Spinal cord (tissue), 9 donors: ENCODE measurements at regions not wholly inside any gene's neighbourhood (a gene's known extent, or its start where the extent isn't known, plus 50 kb on each side); places are given as distances from the start of the nearest gene placed in this dataset.

Source experiments
- DNase-seq, 6 donors: peaks; one replicate each; pipeline versions ENCODE4 v3.0.0 to v3.0.0-alpha.2; 2013 to 2015; ENCODE audit warnings: low spot score in 6 of 6, low read depth in 4 of 6
- H3K27ac ChIP-seq: one replicate; pipeline ENCODE4 v1.5.1; 2013; ENCODE audit warnings: low read depth, low read length, control low read depth
- H3K27me3 ChIP-seq: one replicate; pipeline ENCODE4 v1.6.1; 2013; ENCODE audit warnings: low read length; ENCODE audit not compliant: control insufficient read depth, insufficient read depth
- H3K36me3 ChIP-seq: one replicate; pipeline ENCODE4 v1.6.1; 2013; ENCODE audit warnings: low read length; ENCODE audit not compliant: control insufficient read depth, insufficient read depth
- H3K4me1 ChIP-seq: one replicate; pipeline ENCODE4 v1.6.1; 2013; ENCODE audit warnings: low read length; ENCODE audit not compliant: control insufficient read depth, insufficient read depth
- H3K4me3 ChIP-seq: one replicate; pipeline ENCODE4 v1.5.1; 2013; ENCODE audit warnings: low read depth, low read length, control low read depth
- H3K9me3 ChIP-seq: one replicate; pipeline ENCODE4 v1.6.1; 2013; ENCODE audit warnings: low read length; ENCODE audit not compliant: control insufficient read depth, insufficient read depth
- WGBS: methylation state at CpG from one replicate; pipeline ENCODE4 v1.1.5; 2013; ENCODE audit warnings: missing lambda C conversion rate; ENCODE audit not compliant: insufficient coverage; 5-methylcytosine and 5-hydroxymethylcytosine counted together
- donor health status: healthy.

GRCh38 chr12:115451780-115452736 lies 768.1 kb upstream of the TBX3 start:
- Histone ChIP-seq H3K4me3 (peak overlapping the region; percentile 19), H3K9me3 (no peaks in the 10 kb centered on the region), H3K27me3 (peaks cover 4% of the 10 kb centered on the region), H3K27ac (no peak overlapping the region), H3K4me1 (peaks cover 11% of the 10 kb centered on the region), H3K36me3 (no peaks in the 10 kb centered on the region)
- 1% methylated on average over 64 of the region's 83 CpGs for WGBS
- DNase-seq, result peak in 5 of 6 donors; percentile 24 to 88 (median 38)

GRCh38 chr12:115451151-115451779 lies 767.3 kb upstream of the TBX3 start:
- H3K27ac ChIP-seq, result no peak overlapping the region

GRCh38 chr12:115450710-115451109 lies 766.7 kb upstream of the TBX3 start:
- no peak for DNase-seq
- WGBS, result 86% methylated on average over 8 of the region's 8 CpGs
- H3K27me3 ChIP-seq, result peaks cover 4% of the 10 kb centered on the region
- no peaks in the 10 kb centered on the region for H3K9me3 ChIP-seq
- no peak overlapping the region for H3K27ac ChIP-seq
- no peaks in the 10 kb centered on the region for H3K36me3 ChIP-seq
- peaks cover 11% of the 10 kb centered on the region for H3K4me1 ChIP-seq
- no peak overlapping the region for H3K4me3 ChIP-seq

More at GRCh38 chr12:115451151-115451779, 767.3 kb upstream of the TBX3 start:
- H3K36me3 ChIP-seq, result no peaks in the 10 kb centered on the region
- H3K27me3 ChIP-seq, result peaks cover 4% of the 10 kb centered on the region
- 46% methylated on average over 10 of the region's 12 CpGs for WGBS
- peak in 2 of 6 donors; percentile 31 to 52 for DNase-seq
- peaks cover 11% of the 10 kb centered on the region for H3K4me1 ChIP-seq
- no peaks in the 10 kb centered on the region for H3K9me3 ChIP-seq
- H3K4me3 ChIP-seq, result peak overlapping the region; percentile 19

GRCh38 chr12:115450017-115450416 lies 766.0 kb upstream of the TBX3 start:
- Histone ChIP-seq H3K4me1 (peaks cover 11% of the 10 kb centered on the region), H3K36me3 (no peaks in the 10 kb centered on the region), H3K27ac (no peak overlapping the region), H3K4me3 (no peak overlapping the region), H3K27me3 (peaks cover 4% of the 10 kb centered on the region), H3K9me3 (no peaks in the 10 kb centered on the region)
- DNase-seq, result no peak
- WGBS, result 63% methylated on average over 1 of the region's 3 CpGs

GRCh38 chr12:115449526-115449925 lies 765.6 kb upstream of the TBX3 start:
- H3K9me3 ChIP-seq, result no peaks in the 10 kb centered on the region
- 93% methylated on average over 2 of the region's 5 CpGs for WGBS
- peaks cover 4% of the 10 kb centered on the region for H3K27me3 ChIP-seq
- H3K4me3 ChIP-seq, result no peak overlapping the region
- no peak for DNase-seq
- H3K36me3 ChIP-seq, result no peaks in the 10 kb centered on the region
- peaks cover 11% of the 10 kb centered on the region for H3K4me1 ChIP-seq
- no peak overlapping the region for H3K27ac ChIP-seq

GRCh38 chr12:115444346-115444745 lies 760.4 kb upstream of the TBX3 start:
- WGBS, result no CpG with 5 or more reads among the region's 1 CpG
- Histone ChIP-seq H3K36me3 (no peaks in the 10 kb centered on the region), H3K27ac (no peak overlapping the region), H3K27me3 (no peaks in the 10 kb centered on the region), H3K9me3 (no peaks in the 10 kb centered on the region), H3K4me3 (no peak overlapping the region), H3K4me1 (no peaks in the 10 kb centered on the region)
- no peak for DNase-seq

GRCh38 chr12:115443351-115443938 lies 759.5 kb upstream of the TBX3 start:
- WGBS, result 85% methylated on average over 3 of the region's 4 CpGs
- Histone ChIP-seq H3K4me1 (no peaks in the 10 kb centered on the region), H3K27ac (no peak overlapping the region), H3K36me3 (no peaks in the 10 kb centered on the region), H3K27me3 (no peaks in the 10 kb centered on the region), H3K9me3 (no peaks in the 10 kb centered on the region), H3K4me3 (no peak overlapping the region)
- no peak for DNase-seq

GRCh38 chr12:115440438-115440837 lies 756.5 kb upstream of the TBX3 start:
- DNase-seq, result no peak
- WGBS, result 66% methylated on average over 2 of the region's 3 CpGs

GRCh38 chr12:115439008-115439601 lies 755.1 kb upstream of the TBX3 start:
- Histone ChIP-seq H3K9me3 (no peaks in the 10 kb centered on the region), H3K36me3 (no peaks in the 10 kb centered on the region), H3K4me1 (peaks cover 4% of the 10 kb centered on the region), H3K27me3 (no peaks in the 10 kb centered on the region), H3K4me3 (no peak overlapping the region), H3K27ac (no peak overlapping the region)
- no CpG with 5 or more reads among the region's 2 CpGs for WGBS
- no peak for DNase-seq

More at GRCh38 chr12:115440438-115440837, 756.5 kb upstream of the TBX3 start:
- Histone ChIP-seq H3K27me3 (no peaks in the 10 kb centered on the region), H3K9me3 (no peaks in the 10 kb centered on the region), H3K27ac (no peak overlapping the region), H3K36me3 (no peaks in the 10 kb centered on the region), H3K4me3 (no peak overlapping the region), H3K4me1 (peaks cover 4% of the 10 kb centered on the region)
